ENCODE measurements at regions not wholly inside any gene's neighbourhood (a gene's known extent, or its start where the extent isn't known, plus 50 kb on each side); places are given as distances from the start of the nearest gene placed in this dataset.
A peak's percentile ranks its signal among the peaks of the same experiment; 100 is the strongest.
"Not testable (repeated sequence)": the region's sequence is repeated elsewhere in the genome, so short reads cannot be mapped to it uniquely, and the experiment has no call there.

DNA sequence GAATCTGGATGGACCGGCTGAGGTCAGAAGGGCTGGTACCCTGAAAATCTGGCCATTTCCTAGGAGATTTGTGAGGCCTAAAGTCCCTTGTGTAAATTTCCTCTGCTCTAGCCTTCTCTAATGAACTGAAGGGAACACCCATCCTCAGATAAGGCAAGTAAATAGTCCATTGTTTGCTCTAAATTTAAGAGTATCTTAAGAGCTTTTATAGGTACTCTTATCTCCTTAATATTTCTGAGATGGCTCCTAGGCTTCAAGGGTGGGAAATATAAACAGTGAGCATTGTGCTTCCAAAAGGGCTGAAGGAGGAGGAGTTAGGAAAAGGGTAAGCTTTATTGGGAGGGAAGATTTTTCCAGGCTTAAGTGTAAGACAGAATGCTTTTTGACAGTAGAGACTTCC is 148.7 kb upstream of the EDNRB start:
- DNase-seq, result no peak

DNA sequence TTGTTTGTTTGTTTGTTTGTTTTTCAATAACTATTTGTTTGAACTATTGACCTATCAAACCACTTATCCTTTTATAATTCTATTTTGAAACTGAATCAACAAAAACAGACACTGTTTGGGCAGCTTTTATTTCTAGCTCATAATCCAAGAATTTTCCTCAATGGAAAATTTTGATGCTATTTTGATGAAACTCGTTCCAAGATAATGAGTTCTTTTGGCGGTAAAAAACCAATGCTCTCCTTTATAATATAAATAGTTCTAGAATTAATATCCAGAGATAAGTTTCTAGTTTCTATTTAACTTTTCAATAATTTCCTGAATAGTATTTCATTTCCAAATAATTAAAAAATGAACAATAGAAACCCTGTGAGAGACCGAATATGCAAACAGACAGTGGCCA is 146.5 kb upstream of the EDNRB start:
- DNase-seq, result no peak

DNA sequence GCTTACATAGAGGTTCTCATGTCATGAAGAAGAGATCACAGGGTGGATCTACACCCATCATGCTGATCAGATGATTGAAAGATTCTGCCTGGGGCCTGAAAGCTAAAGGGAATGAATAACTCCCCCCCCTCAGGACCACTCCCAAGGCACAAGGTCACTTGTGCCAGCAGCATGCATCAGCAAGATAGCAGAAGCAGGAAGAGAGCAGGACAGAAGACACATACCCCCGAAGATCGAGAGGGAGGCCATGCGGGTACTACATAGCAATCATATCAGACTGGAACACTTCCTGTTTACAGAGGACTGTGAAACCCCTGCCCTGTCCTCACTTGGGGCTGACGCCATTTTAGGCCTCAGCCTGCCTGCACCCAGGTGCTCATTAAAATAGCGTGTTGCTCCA is 143.2 kb upstream of the EDNRB start:
- DNase-seq, result no peak

- DNase-seq, result no peak
Observed at GRCh38 chr13:78060966-78061365, 142.3 kb upstream of the EDNRB start.

GRCh38 chr13:78056865-78057264 is 138.2 kb upstream of the EDNRB start:
- not testable (repeated sequence) for DNase-seq

- DNase-seq, result no peak
Observed at GRCh38 chr13:78054157-78054556, 135.5 kb upstream of the EDNRB start.

- DNase-seq, result no peak
Observed at GRCh38 chr13:78047151-78047550, 128.5 kb upstream of the EDNRB start.

DNA sequence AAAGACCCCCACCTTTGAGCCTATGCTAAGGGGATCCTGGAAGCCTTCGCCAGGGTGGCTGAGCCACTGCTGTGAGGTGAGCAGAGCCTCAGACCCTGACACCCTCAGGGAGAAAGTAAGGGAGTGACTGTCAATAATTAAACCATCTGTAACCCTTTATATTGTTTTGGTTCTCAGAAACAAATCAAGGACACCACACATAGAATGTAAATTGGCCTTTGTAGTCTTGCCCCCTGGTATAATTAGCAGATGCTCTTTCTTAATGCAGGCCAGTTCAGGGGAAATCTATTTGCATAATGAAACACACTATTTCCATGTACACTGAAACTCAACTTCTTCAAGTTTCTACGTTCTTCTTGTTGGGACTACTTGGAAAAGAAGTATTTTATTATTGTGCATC is 127.7 kb upstream of the EDNRB start:
- no peak for DNase-seq

- DNase-seq, result no peak
Observed at GRCh38 chr13:78045916-78046315, 127.3 kb upstream of the EDNRB start.

DNA sequence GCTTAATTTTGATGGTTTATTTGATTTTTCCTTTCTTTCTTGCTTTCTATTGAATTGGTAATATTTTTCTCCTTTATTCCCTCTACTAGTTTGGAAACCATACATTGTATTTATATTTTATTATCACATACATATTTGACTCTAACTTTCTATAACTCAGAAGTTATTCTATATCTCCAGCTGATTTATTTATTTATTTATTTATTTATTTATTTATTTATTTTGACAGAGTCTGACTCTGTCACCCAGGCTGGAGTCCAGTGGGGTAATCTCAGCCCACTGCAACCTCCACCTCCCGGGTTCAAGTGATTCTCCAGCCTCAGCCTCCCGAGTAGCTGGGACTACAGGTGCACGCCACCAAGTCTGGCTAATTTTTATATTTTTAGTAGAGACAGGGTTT is 122.7 kb upstream of the EDNRB start:
- DNase-seq, result not testable (repeated sequence)

DNA sequence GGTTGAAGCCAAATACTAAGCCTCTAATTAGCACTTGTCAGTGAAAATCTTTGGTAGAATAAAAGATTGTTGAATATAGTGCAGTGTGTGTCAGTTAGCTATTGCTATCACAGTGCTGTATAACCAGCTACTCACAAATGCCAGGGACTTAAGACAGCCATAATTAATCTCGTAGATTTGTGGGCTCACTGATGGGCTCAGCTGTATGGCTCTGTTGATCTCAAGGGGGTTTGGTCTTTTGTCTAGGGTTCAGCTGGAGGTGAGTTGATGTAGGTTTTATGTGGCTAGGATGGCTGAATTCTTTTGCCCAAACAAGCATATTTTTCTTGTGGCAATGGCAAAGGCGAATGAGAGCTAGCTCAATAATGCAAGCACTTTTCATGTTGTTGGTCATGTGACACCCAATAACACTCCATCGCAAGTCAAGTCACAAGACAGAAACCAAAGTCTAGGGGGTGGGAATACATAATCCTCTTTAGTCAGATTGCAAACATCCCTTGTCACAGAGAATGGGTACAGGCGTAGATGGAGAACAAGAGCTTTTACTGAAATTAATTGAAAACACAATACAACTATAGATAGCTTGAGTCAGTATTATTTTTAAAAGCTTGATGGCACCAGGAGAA is 121.7 kb upstream of the EDNRB start:
- DNase-seq, result no peak

DNA sequence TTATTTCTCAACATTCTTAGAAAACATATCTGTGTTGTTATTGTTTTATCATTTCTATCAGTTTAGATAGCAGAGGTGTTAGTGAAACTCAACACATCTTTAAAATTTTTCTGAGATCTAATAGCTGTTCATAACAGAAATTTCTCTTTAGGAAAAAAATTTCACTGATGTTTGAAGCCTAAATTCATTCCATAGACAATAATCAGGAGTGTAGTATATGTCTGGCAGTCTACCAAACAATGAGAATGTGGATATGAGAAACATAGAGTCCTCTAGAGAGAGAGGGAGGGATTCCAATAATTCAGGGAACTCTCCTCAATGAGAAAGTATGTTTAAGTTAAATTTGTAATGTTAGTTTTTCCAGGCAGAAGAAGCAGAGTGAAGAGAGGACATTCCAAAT is 118.2 kb upstream of the EDNRB start:
- DNase-seq, result no peak

- no peak for DNase-seq
Observed at GRCh38 chr13:78035500-78035899, 116.9 kb upstream of the EDNRB start.

- no peak for DNase-seq
Observed at GRCh38 chr13:78033509-78033908, 114.9 kb upstream of the EDNRB start.

GRCh38 chr13:78032132-78032531 is 113.5 kb upstream of the EDNRB start:
- DNase-seq, result no peak

- DNase-seq, result no peak
Observed at GRCh38 chr13:78030341-78030896, 111.8 kb upstream of the EDNRB start.

- no peak for DNase-seq
Observed at GRCh38 chr13:78029901-78030300, 111.3 kb upstream of the EDNRB start.

DNA sequence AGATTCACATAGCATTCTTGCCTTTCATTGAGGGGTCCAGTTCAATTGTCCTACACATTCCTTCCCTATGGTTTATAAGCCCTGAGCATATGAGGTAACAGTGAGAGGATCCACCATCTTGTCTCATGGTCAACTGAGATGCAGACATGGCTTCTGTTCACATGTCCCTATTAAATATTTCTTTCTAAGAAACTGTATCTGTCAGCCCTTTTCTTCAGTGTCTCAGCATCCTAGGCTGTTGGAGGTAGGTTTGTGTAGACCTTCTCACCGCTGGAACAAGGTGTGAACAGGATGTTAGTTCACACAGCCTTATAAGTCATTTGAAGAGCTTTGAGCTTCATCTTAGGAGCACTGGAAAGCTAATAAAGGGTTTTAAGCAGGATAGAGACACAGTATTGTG is 110.3 kb upstream of the EDNRB start:
- no peak for DNase-seq

- no peak for DNase-seq
Observed at GRCh38 chr13:78024996-78025395, 106.4 kb upstream of the EDNRB start.

DNA sequence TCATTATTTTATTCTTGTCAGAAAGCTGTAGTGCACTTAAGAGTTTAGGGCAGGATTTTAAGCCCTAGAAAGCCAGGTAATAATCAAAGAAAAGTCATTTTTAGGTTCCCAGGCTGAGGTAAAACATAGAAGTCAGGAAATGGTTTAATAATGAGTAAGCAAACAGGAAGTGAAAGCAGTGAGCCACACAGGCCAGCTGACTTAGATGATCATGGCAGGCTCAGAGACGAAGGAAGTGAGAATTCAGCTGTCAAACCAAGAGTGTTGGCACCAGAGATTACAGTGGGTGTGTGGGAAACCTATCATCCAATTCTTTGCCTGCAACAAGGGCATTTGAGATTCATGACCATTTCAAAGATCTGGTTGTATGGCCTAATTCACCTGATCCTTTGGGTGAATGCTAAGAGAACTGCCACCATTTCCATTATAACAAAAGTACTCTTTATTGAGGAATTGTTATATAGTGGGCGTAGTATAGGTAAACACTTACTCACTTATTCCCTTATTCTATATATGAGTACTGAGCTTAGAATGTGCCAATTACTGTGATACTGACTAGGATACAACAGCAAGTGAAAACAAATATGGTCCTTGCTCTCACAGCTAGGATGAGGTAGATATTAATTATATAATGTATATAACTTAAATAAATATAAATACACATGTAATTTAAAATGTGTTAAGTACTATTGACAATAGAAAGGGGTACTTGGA is 103.7 kb upstream of the EDNRB start:
- peak; percentile 25 to 35 for DNase-seq

GRCh38 chr13:78020861-78021260 is 102.2 kb upstream of the EDNRB start:
- DNase-seq, result no peak

- no peak for DNase-seq
Observed at GRCh38 chr13:78015782-78016181, 97.2 kb upstream of the EDNRB start.

- DNase-seq, result no peak
Observed at GRCh38 chr13:78012046-78012445, 93.4 kb upstream of the EDNRB start.

DNA sequence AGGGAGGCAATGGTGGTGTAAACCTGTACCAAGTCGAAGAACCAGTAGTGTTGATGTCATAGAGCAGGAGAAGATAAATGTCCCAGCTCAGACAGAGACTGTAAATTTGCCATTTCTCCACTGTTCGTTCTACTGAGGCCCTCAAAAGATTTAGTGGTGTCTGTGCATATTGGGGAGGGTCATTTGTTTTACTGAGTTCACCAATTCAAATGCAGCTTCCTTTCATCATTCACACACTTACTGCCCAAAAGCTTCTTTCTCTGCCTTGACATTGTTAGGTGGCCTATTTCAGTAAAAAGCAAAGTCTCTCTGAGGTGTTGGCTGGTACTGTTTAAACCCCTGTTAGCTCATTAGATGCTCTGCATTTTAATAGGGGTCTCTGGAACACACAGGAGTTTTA is 86.2 kb upstream of the EDNRB start:
- DNase-seq, result no peak

DNA sequence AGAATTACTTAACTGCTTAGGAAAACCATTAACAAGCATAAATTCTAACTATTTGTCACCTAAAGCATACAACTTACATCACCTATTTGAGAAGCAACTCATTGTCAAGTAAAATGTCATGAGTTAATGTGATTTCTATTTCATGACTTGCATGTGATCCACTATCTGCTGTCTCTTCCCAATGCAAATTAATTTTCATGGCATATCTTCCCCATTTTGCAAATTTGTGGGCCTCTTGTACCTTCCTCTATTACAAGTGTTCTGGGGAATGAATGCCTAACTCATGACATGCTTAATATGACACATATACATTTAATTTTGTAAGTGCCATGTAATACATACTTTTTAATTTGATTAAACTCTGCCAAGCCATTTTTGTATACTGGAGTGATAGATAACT is 81.1 kb upstream of the EDNRB start:
- no peak for DNase-seq

Measured in stimulated activated CD4-positive, alpha-beta T cell treated with anti-CD3 and anti-CD28 coated beads, Interleukin-2, amount 100 ng/mL, for 24 hours (primary cell).